ENCODE measurements at regions not wholly inside any gene's neighbourhood (a gene's known extent, or its start where the extent isn't known, plus 50 kb on each side); places are given as distances from the start of the nearest gene placed in this dataset.

GRCh38 chr5:142517840-142518239 lies 168.1 kb downstream of the FGF1 start:
- ATAC-seq (ENCODE audit: low read depth) (no peak), DNase-seq (ENCODE audit: low spot score) (no peak)
- Histone ChIP-seq H3K27me3 (ENCODE audit: insufficient read depth, poor library complexity, severe bottlenecking) (no peaks in the 10 kb centered on the region), H3K9me3 (ENCODE audit: severe bottlenecking) (no peaks in the 10 kb centered on the region), H3K4me3 (ENCODE audit: severe bottlenecking) (no peak overlapping the region), H3K27ac (ENCODE audit: poor library complexity, severe bottlenecking) (no peak overlapping the region), H3K4me1 (ENCODE audit: insufficient read depth, poor library complexity, severe bottlenecking) (peaks cover 2% of the 10 kb centered on the region), H3K36me3 (ENCODE audit: low read depth) (no peaks in the 10 kb centered on the region)
- TF ChIP-seq, protein P1, sequence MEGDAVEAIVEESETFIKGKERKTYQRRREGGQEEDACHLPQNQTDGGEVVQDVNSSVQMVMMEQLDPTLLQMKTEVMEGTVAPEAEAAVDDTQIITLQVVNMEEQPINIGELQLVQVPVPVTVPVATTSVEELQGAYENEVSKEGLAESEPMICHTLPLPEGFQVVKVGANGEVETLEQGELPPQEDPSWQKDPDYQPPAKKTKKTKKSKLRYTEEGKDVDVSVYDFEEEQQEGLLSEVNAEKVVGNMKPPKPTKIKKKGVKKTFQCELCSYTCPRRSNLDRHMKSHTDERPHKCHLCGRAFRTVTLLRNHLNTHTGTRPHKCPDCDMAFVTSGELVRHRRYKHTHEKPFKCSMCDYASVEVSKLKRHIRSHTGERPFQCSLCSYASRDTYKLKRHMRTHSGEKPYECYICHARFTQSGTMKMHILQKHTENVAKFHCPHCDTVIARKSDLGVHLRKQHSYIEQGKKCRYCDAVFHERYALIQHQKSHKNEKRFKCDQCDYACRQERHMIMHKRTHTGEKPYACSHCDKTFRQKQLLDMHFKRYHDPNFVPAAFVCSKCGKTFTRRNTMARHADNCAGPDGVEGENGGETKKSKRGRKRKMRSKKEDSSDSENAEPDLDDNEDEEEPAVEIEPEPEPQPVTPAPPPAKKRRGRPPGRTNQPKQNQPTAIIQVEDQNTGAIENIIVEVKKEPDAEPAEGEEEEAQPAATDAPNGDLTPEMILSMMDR (IDR thresholded peaks at IDR 0.05; ENCODE audit: poor library complexity, severe bottlenecking): no peak

GRCh38 chr5:142516732-142517131 lies 169.2 kb downstream of the FGF1 start:
- no peak overlapping the region for H3K4me3 ChIP-seq (ENCODE audit: severe bottlenecking)
- no peaks in the 10 kb centered on the region for H3K27me3 ChIP-seq (ENCODE audit: insufficient read depth, poor library complexity, severe bottlenecking)
- H3K9me3 ChIP-seq (ENCODE audit: severe bottlenecking): no peaks in the 10 kb centered on the region
- no peak overlapping the region for H3K27ac ChIP-seq (ENCODE audit: poor library complexity, severe bottlenecking)
- peaks cover 8% of the 10 kb centered on the region for H3K4me1 ChIP-seq (ENCODE audit: insufficient read depth, poor library complexity, severe bottlenecking)
- no peak for DNase-seq (ENCODE audit: low spot score)
- H3K36me3 ChIP-seq (ENCODE audit: low read depth): no peaks in the 10 kb centered on the region
- no peak for ATAC-seq (ENCODE audit: low read depth)
- TF ChIP-seq, protein P1 (IDR thresholded peaks at IDR 0.05; ENCODE audit: poor library complexity, severe bottlenecking): no peak

DNA sequence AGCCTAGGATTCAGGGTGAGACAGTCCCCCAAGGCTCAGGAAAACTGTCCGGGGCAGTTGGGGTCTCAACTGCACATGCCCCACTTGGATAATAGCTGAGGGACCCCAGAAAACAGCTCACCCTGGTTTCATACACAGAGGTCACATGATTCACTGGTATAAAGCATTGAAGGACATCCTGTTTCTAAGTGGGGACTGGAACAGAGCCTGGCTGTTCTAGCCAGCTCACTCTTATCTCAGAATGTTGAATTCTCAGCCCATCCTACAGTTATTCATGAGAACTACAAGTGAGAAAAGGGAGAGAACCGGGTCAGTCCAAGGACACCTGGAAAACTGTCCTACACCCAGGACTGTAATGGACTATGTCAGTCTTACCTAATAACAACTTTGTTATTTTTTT lies 170.9 kb downstream of the FGF1 start:
- Histone ChIP-seq H3K9me3 (ENCODE audit: severe bottlenecking) (no peaks in the 10 kb centered on the region), H3K27ac (ENCODE audit: poor library complexity, severe bottlenecking) (no peak overlapping the region), H3K36me3 (ENCODE audit: low read depth) (no peaks in the 10 kb centered on the region), H3K4me3 (ENCODE audit: severe bottlenecking) (no peak overlapping the region), H3K27me3 (ENCODE audit: insufficient read depth, poor library complexity, severe bottlenecking) (no peaks in the 10 kb centered on the region), H3K4me1 (ENCODE audit: insufficient read depth, poor library complexity, severe bottlenecking) (peaks cover 8% of the 10 kb centered on the region)
- ATAC-seq (ENCODE audit: low read depth): no peak
- TF ChIP-seq, protein P1 (IDR thresholded peaks at IDR 0.05; ENCODE audit: poor library complexity, severe bottlenecking): no peak
- DNase-seq (ENCODE audit: low spot score): no peak

- no peaks in the 10 kb centered on the region for H3K36me3 ChIP-seq (ENCODE audit: low read depth)
- no peak for ATAC-seq (ENCODE audit: low read depth)
- H3K27ac ChIP-seq (ENCODE audit: poor library complexity, severe bottlenecking): no peak overlapping the region
- H3K27me3 ChIP-seq (ENCODE audit: insufficient read depth, poor library complexity, severe bottlenecking): no peaks in the 10 kb centered on the region
- no peak for DNase-seq (ENCODE audit: low spot score)
- no peak overlapping the region for H3K4me3 ChIP-seq (ENCODE audit: severe bottlenecking)
- peaks cover 8% of the 10 kb centered on the region for H3K4me1 ChIP-seq (ENCODE audit: insufficient read depth, poor library complexity, severe bottlenecking)
- TF ChIP-seq, protein P1 (IDR thresholded peaks at IDR 0.05; ENCODE audit: poor library complexity, severe bottlenecking): no peak
- no peaks in the 10 kb centered on the region for H3K9me3 ChIP-seq (ENCODE audit: severe bottlenecking)
Measured at GRCh38 chr5:142514196-142514595, 171.7 kb downstream of the FGF1 start.

DNA sequence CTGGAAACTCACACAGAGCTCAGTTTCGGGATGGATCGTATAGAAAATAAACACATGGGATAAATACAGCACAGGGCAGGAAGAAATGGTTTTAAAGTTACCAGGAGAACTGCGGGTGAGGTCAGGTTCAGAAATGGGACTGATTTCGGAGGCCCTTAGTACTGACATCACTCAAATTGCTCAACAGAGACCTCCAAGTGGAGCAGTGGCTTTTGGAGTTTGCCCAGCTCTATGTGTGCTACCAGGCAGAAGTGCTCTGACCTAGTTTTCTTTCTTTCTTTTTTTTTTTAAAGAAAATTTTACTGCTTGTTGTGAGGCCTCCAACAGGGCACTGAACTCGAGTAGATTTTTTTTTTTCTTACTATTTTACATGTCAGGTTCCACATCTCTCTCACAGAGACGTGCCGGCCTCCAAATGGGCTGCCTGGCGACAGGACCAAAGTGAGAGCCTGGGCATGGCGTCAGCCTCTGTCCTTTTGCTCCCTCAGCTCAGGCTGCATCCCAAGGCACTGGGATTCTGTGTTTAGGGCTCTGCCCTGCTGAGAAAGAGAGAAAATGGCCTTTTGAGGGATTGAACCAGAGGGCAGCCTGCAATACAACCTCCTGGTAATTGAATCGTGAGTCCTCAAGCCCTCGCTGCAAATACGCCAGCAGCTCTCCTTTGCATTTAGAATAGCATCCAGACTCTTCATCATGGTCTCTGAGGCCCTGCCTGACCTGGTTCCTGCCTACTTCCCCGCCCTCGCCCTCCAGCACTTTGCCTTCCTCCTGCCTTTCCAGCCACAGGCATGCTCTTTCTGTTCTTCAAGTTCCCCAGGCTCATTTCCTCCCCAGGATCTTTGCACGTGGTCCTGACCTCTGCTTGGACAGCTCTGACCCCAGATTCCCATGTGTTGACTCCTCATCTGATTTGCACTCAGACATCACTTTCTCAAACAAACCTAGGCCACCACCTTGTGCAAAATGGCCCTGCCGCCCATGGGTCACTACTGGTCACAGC lies 173.5 kb downstream of the FGF1 start:
- H3K27me3 ChIP-seq (ENCODE audit: insufficient read depth, poor library complexity, severe bottlenecking): no peaks in the 10 kb centered on the region
- H3K36me3 ChIP-seq (ENCODE audit: low read depth): no peaks in the 10 kb centered on the region
- TF ChIP-seq, protein P1 (IDR thresholded peaks at IDR 0.05; ENCODE audit: poor library complexity, severe bottlenecking): no peak
- ATAC-seq (ENCODE audit: low read depth): peak; percentile 74
- H3K4me3 ChIP-seq (ENCODE audit: severe bottlenecking): no peak overlapping the region
- no peak overlapping the region for H3K27ac ChIP-seq (ENCODE audit: poor library complexity, severe bottlenecking)
- DNase-seq (ENCODE audit: low spot score): peak; percentile 75
- H3K4me1 ChIP-seq (ENCODE audit: insufficient read depth, poor library complexity, severe bottlenecking): peaks cover 8% of the 10 kb centered on the region
- no peaks in the 10 kb centered on the region for H3K9me3 ChIP-seq (ENCODE audit: severe bottlenecking)
